ENCODE measurements at regions not wholly inside any gene's neighbourhood (a gene's known extent, or its start where the extent isn't known, plus 50 kb on each side); places are given as distances from the start of the nearest gene placed in this dataset.

- TF ChIP-seq, protein P1, sequence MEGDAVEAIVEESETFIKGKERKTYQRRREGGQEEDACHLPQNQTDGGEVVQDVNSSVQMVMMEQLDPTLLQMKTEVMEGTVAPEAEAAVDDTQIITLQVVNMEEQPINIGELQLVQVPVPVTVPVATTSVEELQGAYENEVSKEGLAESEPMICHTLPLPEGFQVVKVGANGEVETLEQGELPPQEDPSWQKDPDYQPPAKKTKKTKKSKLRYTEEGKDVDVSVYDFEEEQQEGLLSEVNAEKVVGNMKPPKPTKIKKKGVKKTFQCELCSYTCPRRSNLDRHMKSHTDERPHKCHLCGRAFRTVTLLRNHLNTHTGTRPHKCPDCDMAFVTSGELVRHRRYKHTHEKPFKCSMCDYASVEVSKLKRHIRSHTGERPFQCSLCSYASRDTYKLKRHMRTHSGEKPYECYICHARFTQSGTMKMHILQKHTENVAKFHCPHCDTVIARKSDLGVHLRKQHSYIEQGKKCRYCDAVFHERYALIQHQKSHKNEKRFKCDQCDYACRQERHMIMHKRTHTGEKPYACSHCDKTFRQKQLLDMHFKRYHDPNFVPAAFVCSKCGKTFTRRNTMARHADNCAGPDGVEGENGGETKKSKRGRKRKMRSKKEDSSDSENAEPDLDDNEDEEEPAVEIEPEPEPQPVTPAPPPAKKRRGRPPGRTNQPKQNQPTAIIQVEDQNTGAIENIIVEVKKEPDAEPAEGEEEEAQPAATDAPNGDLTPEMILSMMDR (IDR thresholded peaks at IDR 0.05; ENCODE audit: extremely low read depth in 1 of 2, insufficient read depth in 1 of 2, low read depth in 1 of 2, low read length in 2 of 2) = no peak
- TF ChIP-seq MAX (IDR thresholded peaks at IDR 0.05; ENCODE audit: insufficient read depth, insufficient read length) (no peak), MYC (IDR thresholded peaks at IDR 0.05; ENCODE audit: low read depth, low read length) (no peak), POLR2A (IDR thresholded peaks at IDR 0.05; ENCODE audit: low read depth, low read length) (no peak), JUN (IDR thresholded peaks at IDR 0.05; ENCODE audit: borderline replicate concordance, insufficient read depth, insufficient read length, low read depth) (no peak), EZH2 (IDR thresholded peaks at IDR 0.05; ENCODE audit: borderline replicate concordance, low read depth, low read length, severe bottlenecking) (no peak)
Observed at GRCh38 chr12:47020211-47020821, 59.1 kb upstream of the PCED1B start.

Measured in endothelial cell of umbilical vein (primary cell).